Omental fat pad (tissue), 3 donors: ENCODE measurements at regions not wholly inside any gene's neighbourhood (a gene's known extent, or its start where the extent isn't known, plus 50 kb on each side); places are given as distances from the start of the nearest gene placed in this dataset.
"Not testable (repeated sequence)": the region's sequence is repeated elsewhere in the genome, so short reads cannot be mapped to it uniquely, and the experiment has no call there.

Experiments
- ATAC-seq: fragments of 150-250 bp; one replicate; pipeline ENCODE4 v1.9.1; 2016; ENCODE audit warnings: mild to moderate bottlenecking, moderate library complexity; ENCODE audit not compliant: low FRiP score
- DNase-seq: peaks from one replicate; pipeline ENCODE4 v3.0.0-alpha.2; 2019; ENCODE audit warnings: low spot score
- TF ChIP-seq, protein P1 (sequence below), 3 donors: fragments of 450-650 bp; IDR thresholded peaks; one replicate each; pipeline ENCODE4 v1.5.1; 2016 to 2017; ENCODE audit warnings: antibody characterized with exemption in 3 of 3, mild to moderate bottlenecking in 3 of 3, moderate library complexity in 2 of 3

DNA sequence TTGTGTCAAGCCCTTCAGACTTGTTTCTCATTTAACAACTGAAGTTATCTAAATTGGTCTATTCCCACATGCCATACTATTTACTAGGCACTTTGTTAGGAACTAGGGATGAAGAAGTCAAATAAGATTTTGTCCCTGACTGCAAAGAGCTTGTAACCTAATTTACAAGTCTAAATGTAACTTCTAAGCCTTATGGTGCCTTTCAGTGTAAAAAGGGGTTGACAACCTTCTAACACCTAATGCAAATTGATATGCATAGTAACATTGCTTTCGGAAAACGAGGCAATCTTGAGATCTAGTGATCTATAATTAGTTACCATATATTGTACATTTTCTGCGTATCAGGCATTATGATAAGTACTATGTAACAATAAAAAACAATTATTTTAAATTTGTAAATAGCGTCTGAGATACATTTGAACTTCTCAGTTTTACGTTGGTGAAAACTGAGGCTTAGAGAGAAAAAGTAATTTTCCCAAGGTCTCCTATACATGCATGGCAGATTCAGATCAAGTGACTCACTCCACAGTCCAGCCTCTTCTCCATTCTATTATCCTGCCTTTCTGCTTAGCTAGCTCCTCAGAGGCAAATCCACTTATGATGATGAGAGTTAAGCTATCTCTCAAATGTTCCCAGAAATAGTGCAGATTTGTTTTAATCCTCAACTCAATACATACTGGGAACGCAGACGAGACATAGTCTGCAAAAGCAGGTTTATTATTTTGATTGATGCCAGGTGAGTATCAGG is 764.9 kb upstream of the SLITRK5 start:
- DNase-seq (no peak), ATAC-seq (no peak)
- TF ChIP-seq, protein P1, sequence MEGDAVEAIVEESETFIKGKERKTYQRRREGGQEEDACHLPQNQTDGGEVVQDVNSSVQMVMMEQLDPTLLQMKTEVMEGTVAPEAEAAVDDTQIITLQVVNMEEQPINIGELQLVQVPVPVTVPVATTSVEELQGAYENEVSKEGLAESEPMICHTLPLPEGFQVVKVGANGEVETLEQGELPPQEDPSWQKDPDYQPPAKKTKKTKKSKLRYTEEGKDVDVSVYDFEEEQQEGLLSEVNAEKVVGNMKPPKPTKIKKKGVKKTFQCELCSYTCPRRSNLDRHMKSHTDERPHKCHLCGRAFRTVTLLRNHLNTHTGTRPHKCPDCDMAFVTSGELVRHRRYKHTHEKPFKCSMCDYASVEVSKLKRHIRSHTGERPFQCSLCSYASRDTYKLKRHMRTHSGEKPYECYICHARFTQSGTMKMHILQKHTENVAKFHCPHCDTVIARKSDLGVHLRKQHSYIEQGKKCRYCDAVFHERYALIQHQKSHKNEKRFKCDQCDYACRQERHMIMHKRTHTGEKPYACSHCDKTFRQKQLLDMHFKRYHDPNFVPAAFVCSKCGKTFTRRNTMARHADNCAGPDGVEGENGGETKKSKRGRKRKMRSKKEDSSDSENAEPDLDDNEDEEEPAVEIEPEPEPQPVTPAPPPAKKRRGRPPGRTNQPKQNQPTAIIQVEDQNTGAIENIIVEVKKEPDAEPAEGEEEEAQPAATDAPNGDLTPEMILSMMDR (IDR thresholded peaks at IDR 0.05): no peak

DNA sequence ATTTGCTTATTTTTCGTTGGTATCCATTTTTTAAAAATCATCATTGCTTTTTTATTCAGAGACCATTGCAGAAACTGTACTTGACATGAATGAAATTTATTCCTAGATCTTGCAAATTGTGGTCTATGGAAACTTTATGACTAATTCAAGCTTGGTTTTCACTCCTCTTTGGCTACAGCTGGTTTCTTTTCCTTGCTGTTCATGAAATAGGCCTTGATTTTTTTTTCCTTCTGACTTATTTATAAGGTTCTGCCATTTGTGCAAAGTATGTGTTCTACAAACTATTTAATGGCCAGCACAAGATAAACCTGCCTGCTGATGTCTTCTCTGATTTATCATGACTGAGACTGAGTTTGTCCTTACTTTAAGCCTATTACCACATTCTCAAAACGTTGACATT is 764.0 kb upstream of the SLITRK5 start:
- DNase-seq (no peak), ATAC-seq (no peak)
- TF ChIP-seq, protein P1 (IDR thresholded peaks at IDR 0.05): no peak

DNA sequence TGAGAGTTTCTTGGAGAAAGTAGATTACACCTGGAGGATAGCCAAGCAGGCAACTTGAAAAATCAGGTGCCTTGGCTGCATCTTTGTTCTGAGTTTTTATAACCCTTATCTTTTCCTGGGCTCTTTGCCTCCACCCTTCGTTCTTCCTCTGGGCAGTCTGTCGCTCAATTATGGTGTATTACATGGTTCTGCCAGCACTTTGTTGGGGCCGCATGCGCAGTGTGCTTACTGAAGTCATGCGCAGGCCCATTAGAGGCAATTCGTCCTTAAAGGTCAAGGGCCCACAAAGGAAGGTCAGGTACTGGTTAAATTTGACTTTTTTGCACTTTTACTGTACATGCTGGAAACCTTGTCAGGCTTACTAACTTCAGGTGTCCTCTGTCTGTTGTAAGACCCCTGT is 761.9 kb upstream of the SLITRK5 start:
- no peak for DNase-seq
- no peak for ATAC-seq
- TF ChIP-seq, protein P1 (IDR thresholded peaks at IDR 0.05): no peak

DNA sequence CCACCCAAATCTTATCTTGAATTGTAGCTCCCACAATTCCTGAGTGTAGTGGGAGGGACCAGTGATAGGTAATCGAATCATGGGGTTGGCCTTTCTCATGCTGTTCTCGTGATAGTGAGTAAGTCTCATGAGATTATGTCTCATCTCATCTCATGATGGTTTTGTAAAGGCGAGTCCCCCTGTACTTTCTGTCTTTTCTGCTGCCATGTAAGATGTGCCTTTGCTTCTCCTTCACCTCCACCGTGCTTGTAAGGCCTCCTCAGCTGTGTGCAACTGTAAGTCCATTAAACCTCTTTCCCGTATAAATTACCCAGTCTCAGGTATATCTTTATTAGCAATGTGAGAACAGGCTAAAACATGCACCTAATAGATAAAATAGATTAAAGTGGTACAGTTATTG is 756.4 kb upstream of the SLITRK5 start:
- no peak for ATAC-seq
- TF ChIP-seq, protein P1 (IDR thresholded peaks at IDR 0.05): no peak
- no peak for DNase-seq

DNA sequence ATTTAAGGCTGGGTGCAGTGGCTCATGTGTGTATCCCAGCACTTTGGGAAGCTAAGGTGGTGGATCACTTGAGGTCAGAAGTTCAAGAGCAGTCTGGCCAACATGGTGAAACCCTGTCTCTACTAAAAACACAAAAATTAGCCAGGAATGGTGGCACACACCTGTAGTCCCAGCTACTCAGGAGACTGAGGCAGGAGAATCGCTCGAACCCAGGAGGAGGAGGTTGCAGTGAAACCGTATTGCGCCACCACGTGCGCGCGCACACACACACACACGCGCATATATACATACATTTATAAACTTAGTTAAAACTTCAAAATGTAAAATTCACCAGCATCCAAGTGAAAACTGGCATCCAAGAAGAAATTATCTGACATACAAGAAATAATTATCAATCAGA is 753.7 kb upstream of the SLITRK5 start:
- DNase-seq, ATAC-seq: not testable (repeated sequence)

DNA sequence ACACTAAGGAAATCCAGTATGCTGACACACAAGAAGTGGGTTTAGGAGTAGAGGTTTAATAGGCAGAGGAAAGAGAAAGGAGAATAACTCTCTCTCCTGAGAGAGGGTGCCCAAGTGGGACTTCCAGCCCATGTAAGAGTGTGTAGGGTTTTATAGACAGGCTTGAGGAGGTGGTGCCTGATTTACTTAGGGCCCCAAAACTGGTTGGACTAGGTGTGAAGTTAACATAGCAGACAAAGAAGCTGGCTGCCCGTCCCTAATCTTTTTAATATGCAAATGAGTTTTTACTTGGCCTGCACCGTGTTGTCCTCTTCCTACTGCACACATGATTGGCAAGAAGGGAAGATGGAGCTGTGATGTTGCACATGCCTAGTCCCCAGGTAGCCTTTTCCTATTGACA is 752.5 kb upstream of the SLITRK5 start:
- ATAC-seq: no peak
- TF ChIP-seq, protein P1 (IDR thresholded peaks at IDR 0.05): no peak
- DNase-seq: no peak

DNA sequence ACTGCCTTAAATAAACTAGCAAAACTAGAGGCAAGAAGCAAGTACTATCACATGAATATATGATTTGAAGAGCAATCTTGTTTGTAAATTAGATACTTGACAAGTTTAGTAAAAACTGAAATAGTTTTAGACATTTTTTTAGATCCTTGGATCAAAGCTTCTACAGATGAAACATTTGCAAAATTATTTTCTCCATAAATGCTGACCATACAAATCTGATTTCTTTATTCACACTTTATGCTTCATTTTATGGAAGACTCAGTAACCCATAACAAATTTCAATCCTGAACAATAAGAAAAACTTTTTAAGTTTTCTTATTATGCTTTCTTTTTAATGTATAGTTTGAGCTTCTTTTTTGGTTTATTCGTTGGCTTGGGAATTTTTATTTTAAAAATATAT is 750.2 kb upstream of the SLITRK5 start:
- ATAC-seq: no peak

More for the DNA sequence above, 750.2 kb upstream of the SLITRK5 start:
- no peak for DNase-seq
- TF ChIP-seq, protein P1 (IDR thresholded peaks at IDR 0.05): no peak
